IMR-90 (cell line): ENCODE measurements at regions not wholly inside any gene's neighbourhood (a gene's known extent, or its start where the extent isn't known, plus 50 kb on each side); places are given as distances from the start of the nearest gene placed in this dataset.

Experiments
- ATAC-seq: fragments of 200-7000 bp; cut with Tn5 transposase; 2 replicates; pipeline ENCODE4 v1.9.1; 2020; ENCODE audit warnings: low read depth, mild to moderate bottlenecking, moderate library complexity
- BruUV-seq: library from RNA; stranded (reverse); fragments of 400-500 nt; replicated peaks from 2 replicates; lab custom pipeline; 2021; lab: Mats Ljungman, UMichigan
- CTCF ChIA-PET: fragments of 300-600 bp; formaldehyde crosslinking; extraction: SDS; loops from one replicate; lab custom pipeline; 2021; ENCODE audit warnings: antibody characterized with exemption; lab: Yijun Ruan, JAX
- POLR2A ChIA-PET: fragments of 300-600 bp; sonication (Branson Sonifier 250); formaldehyde crosslinking; loops from one replicate; lab custom pipeline; 2022; ENCODE audit warnings: antibody characterized with exemption; ENCODE audit not compliant: unreplicated experiment; lab: Charles Lee
- DNase-seq: peaks from one replicate; pipeline ENCODE4 v3.0.0; 2013
- H2AFZ ChIP-seq: replicated peaks from 2 replicates; pipeline ENCODE3; 2013; ENCODE audit warnings: low read length, mild to moderate bottlenecking; ENCODE audit not compliant: poor library complexity
- H2AK5ac ChIP-seq: 2 replicates; pipeline ENCODE4 v1.6.1; 2013; ENCODE audit warnings: low read depth, low read length, inconsistent platforms
- H2AK9ac ChIP-seq: replicated peaks from 2 replicates; pipeline ENCODE3; 2013; ENCODE audit warnings: mild to moderate bottlenecking, low read depth, low read length, moderate library complexity; ENCODE audit not compliant: poor library complexity
- H2BK120ac ChIP-seq: 2 replicates; pipeline ENCODE4 v1.6.1; 2013; ENCODE audit warnings: low read depth, low read length, inconsistent platforms
- H2BK15ac ChIP-seq: 3 replicates; pipeline ENCODE4 v1.6.1; 2013; ENCODE audit warnings: low read depth, low read length, inconsistent platforms
- H2BK20ac ChIP-seq: 2 replicates; pipeline ENCODE4 v1.6.1; 2013; ENCODE audit warnings: low read depth, mild to moderate bottlenecking, inconsistent platforms, low read length, moderate library complexity
- H2BK5ac ChIP-seq: 2 replicates; pipeline ENCODE4 v1.6.1; 2013; ENCODE audit warnings: mild to moderate bottlenecking, low read depth, low read length, inconsistent platforms; ENCODE audit not compliant: poor library complexity, severe bottlenecking
- H3K14ac ChIP-seq: replicated peaks from 2 replicates; pipeline ENCODE4 v1.6.1; 2013; ENCODE audit warnings: low read depth, low read length, inconsistent platforms
- H3K18ac ChIP-seq: 2 replicates; pipeline ENCODE4 v1.6.1; 2013; ENCODE audit warnings: low read depth, low read length, control low read depth
- H3K23ac ChIP-seq: 2 replicates; pipeline ENCODE4 v1.6.1; 2013; ENCODE audit warnings: low read depth, low read length, inconsistent platforms
- H3K27ac ChIP-seq: 2 replicates; pipeline ENCODE4 v1.5.1; 2013; ENCODE audit warnings: mild to moderate bottlenecking, control low read depth, low read length; ENCODE audit not compliant: insufficient read depth
- H3K27me3 ChIP-seq: 2 replicates; pipeline ENCODE4 v1.6.1; 2013; ENCODE audit warnings: low read length; ENCODE audit not compliant: control insufficient read depth, insufficient read depth
- H3K36me3 ChIP-seq: 2 replicates; pipeline ENCODE4 v1.6.1; 2013; ENCODE audit warnings: low read length, mixed read lengths; ENCODE audit not compliant: control insufficient read depth, insufficient read depth
- H3K4ac ChIP-seq: 2 replicates; pipeline ENCODE4 v1.6.1; 2013; ENCODE audit warnings: low read depth, low read length, inconsistent platforms
- H3K4me1 ChIP-seq: 2 replicates; pipeline ENCODE4 v1.6.1; 2013; ENCODE audit warnings: low read length, mixed read lengths; ENCODE audit not compliant: control insufficient read depth, insufficient read depth
- H3K4me2 ChIP-seq: 2 replicates; pipeline ENCODE4 v1.6.1; 2013; ENCODE audit warnings: low read depth, mild to moderate bottlenecking, control low read depth, low read length, moderate library complexity
- H3K4me3 ChIP-seq: 2 replicates; pipeline ENCODE4 v1.5.1; 2013; ENCODE audit warnings: low read depth, mild to moderate bottlenecking, control low read depth, low read length, moderate library complexity; ENCODE audit not compliant: insufficient read depth
- H3K56ac ChIP-seq: 2 replicates; pipeline ENCODE4 v1.6.1; 2013; ENCODE audit warnings: low read length, inconsistent platforms; ENCODE audit not compliant: insufficient read depth; ENCODE audit errors: extremely low read depth
- H3K79me1 ChIP-seq, 2 experiments: 2 replicates each; pipeline ENCODE4 v1.6.1; 2013; ENCODE audit warnings: low read length in 2 of 2, inconsistent platforms in 1 of 2, low read depth in 1 of 2
- H3K9ac ChIP-seq: 2 replicates; pipeline ENCODE4 v1.6.1; 2013; ENCODE audit warnings: low read depth, low read length, control low read depth
- H3K9me1 ChIP-seq: 2 replicates; pipeline ENCODE4 v1.6.1; 2013; ENCODE audit warnings: low read length, inconsistent platforms; ENCODE audit not compliant: insufficient read depth
- H3K9me3 ChIP-seq: 2 replicates; pipeline ENCODE4 v1.6.1; 2013; ENCODE audit warnings: low read length; ENCODE audit not compliant: control insufficient read depth, insufficient read depth
- H4K20me1 ChIP-seq: 2 replicates; pipeline ENCODE4 v1.6.1; 2013; ENCODE audit warnings: low read length, inconsistent platforms; ENCODE audit not compliant: insufficient read depth
- H4K5ac ChIP-seq: 2 replicates; pipeline ENCODE4 v1.6.1; 2013; ENCODE audit warnings: mild to moderate bottlenecking, low read depth, low read length, control low read depth
- H4K8ac ChIP-seq, 2 experiments: 2 replicates each; pipeline ENCODE4 v1.6.1; 2013; ENCODE audit warnings: low read depth in 2 of 2, low read length in 2 of 2, control low read depth in 1 of 2, inconsistent platforms in 1 of 2
- H4K91ac ChIP-seq: 2 replicates; pipeline ENCODE4 v1.6.1; 2013; ENCODE audit warnings: low read depth, low read length, inconsistent platforms; ENCODE audit not compliant: insufficient read depth
- BHLHE40 ChIP-seq: fragments of 150-350 bp; IDR thresholded peaks from 2 replicates; pipeline ENCODE4 v1.6.1; 2016; ENCODE audit warnings: mild to moderate bottlenecking, low read depth, low read length
- CEBPB ChIP-seq: IDR thresholded peaks from 2 replicates; pipeline ENCODE4 v1.6.1; 2012; ENCODE audit warnings: low read depth, low read length, improper control_type of control experiment
- CHD1 ChIP-seq: IDR thresholded peaks from 2 replicates; pipeline ENCODE4 v1.6.1; 2012; ENCODE audit warnings: low read depth, low read length, improper control_type of control experiment
- ELK1 ChIP-seq: fragments of 150-350 bp; IDR thresholded peaks from 2 replicates; pipeline ENCODE4 v1.6.1; 2016; ENCODE audit warnings: low read depth, mild to moderate bottlenecking, low read length, moderate library complexity, borderline replicate concordance
- MAZ ChIP-seq: IDR thresholded peaks from 2 replicates; pipeline ENCODE4 v1.6.1; 2012; ENCODE audit warnings: low read depth, mild to moderate bottlenecking, low read length, improper control_type of control experiment, moderate library complexity, borderline replicate concordance
- MXI1 ChIP-seq: IDR thresholded peaks from 2 replicates; pipeline ENCODE4 v1.6.1; 2012; ENCODE audit warnings: low read depth, mild to moderate bottlenecking, low read length, moderate library complexity, borderline replicate concordance
- NFE2L2 ChIP-seq: fragments of 150-350 bp; IDR thresholded peaks from 2 replicates; pipeline ENCODE4 v1.6.1; 2016; ENCODE audit warnings: low read depth, mild to moderate bottlenecking, low read length
- POLR2A ChIP-seq: IDR thresholded peaks from 2 replicates; pipeline ENCODE4 v1.6.1; 2012; ENCODE audit warnings: mild to moderate bottlenecking, low read depth, low read length
- RCOR1 ChIP-seq: IDR thresholded peaks from 2 replicates; pipeline ENCODE4 v1.6.1; 2012; ENCODE audit warnings: mild to moderate bottlenecking, low read length, improper control_type of control experiment; ENCODE audit not compliant: insufficient replicate concordance
- RFX5 ChIP-seq: IDR thresholded peaks from 2 replicates; pipeline ENCODE4 v1.8.0; 2012; ENCODE audit warnings: low read depth, mild to moderate bottlenecking, low read length, moderate library complexity
- USF2 ChIP-seq: fragments of 150-350 bp; IDR thresholded peaks from 2 replicates; pipeline ENCODE4 v1.6.1; 2017; ENCODE audit warnings: mild to moderate bottlenecking, antibody characterized with exemption, low read length, low read depth
- WGBS, 2 experiments: methylation state at CpG; one replicate each; pipeline versions ENCODE4 v1.1.5 to v1.1.7; 2013; ENCODE audit warnings: missing lambda C conversion rate in 2 of 2; ENCODE audit not compliant: insufficient read length in 1 of 2; ENCODE audit errors: extremely low coverage in 2 of 2; 5-methylcytosine and 5-hydroxymethylcytosine counted together
- dilution Hi-C: fragments of 300-500 bp; cut with HindIII; formaldehyde crosslinking; loops from one replicate; pipeline ENCODE4 v1.14.3; 2018; ENCODE audit warnings: low sequenced_read_pairs; ENCODE audit not compliant: unreplicated experiment
- in situ Hi-C: fragments of 300-500 bp; cut with MboI; formaldehyde crosslinking; loops from 3 replicates; pipeline ENCODE4 v1.14.3; 2019; ENCODE audit warnings: low sequenced_read_pairs, inconsistent platforms, mixed read lengths
- intact Hi-C: fragments of 100-400 bp; cut with micrococcal nuclease; formaldehyde crosslinking; loops from 2 replicates; pipeline ENCODE4 v1.10.0; 2022
- TF ChIP-seq, protein P1 (sequence below): conservative IDR thresholded peaks from 2 replicates; pipeline ENCODE4 v1.5.1; 2012; ENCODE audit warnings: mild to moderate bottlenecking, low read depth, low read length, improper control_type of control experiment

- intact Hi-C loops (no loop called here), dilution Hi-C loops (no loop called here), in situ Hi-C loops (no loop called here)
- no peak overlapping the region for H2BK120ac ChIP-seq
- ChIA-PET POLR2A (no interaction called here), CTCF (no interaction called here)
- H3K56ac ChIP-seq: no peak overlapping the region
- DNase-seq: no peak
- H3K14ac ChIP-seq: no peak overlapping the region
- H3K9me1 ChIP-seq: no peaks in the 10 kb centered on the region
- H3K27ac ChIP-seq: no peak overlapping the region
- 42% methylated on average over 2 of the region's 5 CpGs; no CpG with 5 or more reads in 1 of the 2 experiments for WGBS, 2 experiments
- H3K9ac ChIP-seq: no peak overlapping the region
- no peak overlapping the region for H2AFZ ChIP-seq
- H2BK15ac ChIP-seq: no peak overlapping the region
- H3K23ac ChIP-seq: no peak overlapping the region
- H3K27me3 ChIP-seq: no peaks in the 10 kb centered on the region
- no peak for ATAC-seq
- no peak overlapping the region for H4K5ac ChIP-seq
- no peak overlapping the region for H4K8ac ChIP-seq
- no peak overlapping the region for H2BK5ac ChIP-seq
- no peak overlapping the region for H2AK9ac ChIP-seq
- H3K4me2 ChIP-seq: no peak overlapping the region
- no peak overlapping the region for H3K4ac ChIP-seq
- no peak overlapping the region for H4K91ac ChIP-seq
- no peak overlapping the region for H2AK5ac ChIP-seq
- no peak overlapping the region for H3K18ac ChIP-seq
- no TSS peak for BruUV-seq
- H3K4me3 ChIP-seq: no peak overlapping the region
- H3K4me1 ChIP-seq: no peaks in the 10 kb centered on the region
- no peaks in the 10 kb centered on the region for H4K20me1 ChIP-seq
- TF ChIP-seq CHD1 (no peak), BHLHE40 (no peak), MAZ (no peak), ELK1 (no peak), MXI1 (no peak), RCOR1 (no peak), POLR2A (no peak), CEBPB (no peak), RFX5 (no peak), USF2 (no peak), NFE2L2 (no peak)
- TF ChIP-seq, protein P1, sequence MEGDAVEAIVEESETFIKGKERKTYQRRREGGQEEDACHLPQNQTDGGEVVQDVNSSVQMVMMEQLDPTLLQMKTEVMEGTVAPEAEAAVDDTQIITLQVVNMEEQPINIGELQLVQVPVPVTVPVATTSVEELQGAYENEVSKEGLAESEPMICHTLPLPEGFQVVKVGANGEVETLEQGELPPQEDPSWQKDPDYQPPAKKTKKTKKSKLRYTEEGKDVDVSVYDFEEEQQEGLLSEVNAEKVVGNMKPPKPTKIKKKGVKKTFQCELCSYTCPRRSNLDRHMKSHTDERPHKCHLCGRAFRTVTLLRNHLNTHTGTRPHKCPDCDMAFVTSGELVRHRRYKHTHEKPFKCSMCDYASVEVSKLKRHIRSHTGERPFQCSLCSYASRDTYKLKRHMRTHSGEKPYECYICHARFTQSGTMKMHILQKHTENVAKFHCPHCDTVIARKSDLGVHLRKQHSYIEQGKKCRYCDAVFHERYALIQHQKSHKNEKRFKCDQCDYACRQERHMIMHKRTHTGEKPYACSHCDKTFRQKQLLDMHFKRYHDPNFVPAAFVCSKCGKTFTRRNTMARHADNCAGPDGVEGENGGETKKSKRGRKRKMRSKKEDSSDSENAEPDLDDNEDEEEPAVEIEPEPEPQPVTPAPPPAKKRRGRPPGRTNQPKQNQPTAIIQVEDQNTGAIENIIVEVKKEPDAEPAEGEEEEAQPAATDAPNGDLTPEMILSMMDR: no peak
- no peaks in the 10 kb centered on the region for H3K79me1 ChIP-seq
- H2BK20ac ChIP-seq: no peak overlapping the region
- no peaks in the 10 kb centered on the region for H3K36me3 ChIP-seq
- H3K9me3 ChIP-seq: peaks cover 22% of the 10 kb centered on the region
Measured at GRCh38 chr10:121362026-121362425, 236.2 kb downstream of the FGFR2 start.
